ENCODE measurements at regions not wholly inside any gene's neighbourhood (a gene's known extent, or its start where the extent isn't known, plus 50 kb on each side); places are given as distances from the start of the nearest gene placed in this dataset.

DNA sequence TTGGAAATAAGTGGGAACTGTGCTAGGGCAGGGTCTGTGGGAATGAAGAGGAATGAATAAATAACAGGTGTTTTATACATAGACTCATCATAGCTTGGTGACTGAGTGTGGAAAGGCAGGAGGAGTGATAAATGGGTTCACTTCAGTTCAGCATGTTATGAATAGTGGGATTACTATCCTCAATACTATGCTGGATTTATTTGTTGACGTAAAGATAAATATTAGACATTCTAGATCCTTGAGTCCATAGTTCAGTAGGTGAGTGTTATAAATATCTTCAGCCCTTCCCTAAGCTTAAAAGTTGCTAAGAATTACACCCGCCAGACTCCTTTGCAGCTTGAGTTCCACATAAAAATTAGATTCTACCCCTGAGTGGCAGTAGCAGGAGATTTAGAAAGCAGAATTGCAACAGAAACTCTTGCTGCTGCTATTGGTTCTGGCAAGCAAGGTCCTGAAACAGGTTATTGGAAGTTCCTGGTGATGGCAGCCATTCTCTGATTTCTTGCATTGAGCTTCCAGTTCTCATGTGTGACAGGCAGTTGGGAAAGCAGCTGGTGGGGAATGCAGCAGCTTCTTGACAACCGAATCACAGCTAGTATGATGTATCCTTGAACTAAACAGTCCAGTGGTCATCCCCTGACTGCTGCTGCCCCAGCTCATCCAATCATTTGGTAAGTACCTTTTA lies 1558.9 kb downstream of the FAM181B start:
- Histone ChIP-seq H4K8ac (ENCODE audit: low read depth in 2 of 2, low read length in 2 of 2) (no peak overlapping the region), H3K36me3 (ENCODE audit: control insufficient read depth, insufficient read depth, low read length) (no peaks in the 10 kb centered on the region), H3K9me1 (ENCODE audit: insufficient read depth, low read length) (no peaks in the 10 kb centered on the region), H3K23ac (ENCODE audit: low read depth, low read length) (no peak overlapping the region), H2BK20ac (ENCODE audit: low read depth, low read length) (no peak overlapping the region), H4K91ac (ENCODE audit: insufficient read depth, low read depth, low read length) (no peak overlapping the region), H3K14ac (replicated peaks; ENCODE audit: low read depth, low read length) (no peak overlapping the region), H3K27me3 (ENCODE audit: control insufficient read depth, insufficient read depth, low read length) (no peaks in the 10 kb centered on the region), H2BK15ac (ENCODE audit: low read depth, low read length) (no peak overlapping the region), H4K5ac (ENCODE audit: low read depth, low read length) (no peak overlapping the region), H2BK5ac (ENCODE audit: low read depth, low read length, poor library complexity, severe bottlenecking) (no peak overlapping the region), H3K9ac (ENCODE audit: low read depth, low read length) (no peak overlapping the region), H3K4me2 (ENCODE audit: low read depth, low read length) (no peak overlapping the region), H2AK5ac (ENCODE audit: low read depth, low read length) (no peak overlapping the region), H2AK9ac (replicated peaks; ENCODE audit: low read depth, low read length, poor library complexity) (no peak overlapping the region), H3K9me3 (ENCODE audit: control insufficient read depth, insufficient read depth, low read length) (no peaks in the 10 kb centered on the region), H3K56ac (ENCODE audit: extremely low read depth, insufficient read depth, low read length) (no peak overlapping the region), H3K4me3 (ENCODE audit: insufficient read depth, low read depth, low read length) (no peak overlapping the region), H3K27ac (ENCODE audit: insufficient read depth, low read length) (no peak overlapping the region), H3K4ac (ENCODE audit: low read depth, low read length) (no peak overlapping the region), H4K20me1 (ENCODE audit: insufficient read depth, low read length) (no peaks in the 10 kb centered on the region), H2BK120ac (ENCODE audit: low read depth, low read length) (no peak overlapping the region), H2AFZ (replicated peaks; ENCODE audit: low read length, poor library complexity) (no peak overlapping the region), H3K79me1 (ENCODE audit: low read depth in 1 of 2, low read length in 2 of 2) (no peaks in the 10 kb centered on the region), H3K18ac (ENCODE audit: low read depth, low read length) (no peak overlapping the region), H3K4me1 (ENCODE audit: control insufficient read depth, insufficient read depth, low read length) (no peaks in the 10 kb centered on the region)
- ChIA-PET CTCF (no interaction called here), POLR2A (ENCODE audit: unreplicated experiment) (no interaction called here)
- DNase-seq (no peak), ATAC-seq (ENCODE audit: low read depth) (no peak)
- dilution Hi-C loops (cut with HindIII; ENCODE audit: low sequenced_read_pairs, unreplicated experiment) (no loop called here), intact Hi-C loops (cut with micrococcal nuclease) (no loop called here), in situ Hi-C loops (cut with MboI; ENCODE audit: low sequenced_read_pairs) (no loop called here)
- no peak for TF ChIP-seq FOS (IDR thresholded peaks at IDR 0.05; ENCODE audit: low read depth, low read length)
- TF ChIP-seq, protein P1, sequence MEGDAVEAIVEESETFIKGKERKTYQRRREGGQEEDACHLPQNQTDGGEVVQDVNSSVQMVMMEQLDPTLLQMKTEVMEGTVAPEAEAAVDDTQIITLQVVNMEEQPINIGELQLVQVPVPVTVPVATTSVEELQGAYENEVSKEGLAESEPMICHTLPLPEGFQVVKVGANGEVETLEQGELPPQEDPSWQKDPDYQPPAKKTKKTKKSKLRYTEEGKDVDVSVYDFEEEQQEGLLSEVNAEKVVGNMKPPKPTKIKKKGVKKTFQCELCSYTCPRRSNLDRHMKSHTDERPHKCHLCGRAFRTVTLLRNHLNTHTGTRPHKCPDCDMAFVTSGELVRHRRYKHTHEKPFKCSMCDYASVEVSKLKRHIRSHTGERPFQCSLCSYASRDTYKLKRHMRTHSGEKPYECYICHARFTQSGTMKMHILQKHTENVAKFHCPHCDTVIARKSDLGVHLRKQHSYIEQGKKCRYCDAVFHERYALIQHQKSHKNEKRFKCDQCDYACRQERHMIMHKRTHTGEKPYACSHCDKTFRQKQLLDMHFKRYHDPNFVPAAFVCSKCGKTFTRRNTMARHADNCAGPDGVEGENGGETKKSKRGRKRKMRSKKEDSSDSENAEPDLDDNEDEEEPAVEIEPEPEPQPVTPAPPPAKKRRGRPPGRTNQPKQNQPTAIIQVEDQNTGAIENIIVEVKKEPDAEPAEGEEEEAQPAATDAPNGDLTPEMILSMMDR (conservative IDR thresholded peaks at IDR 0.05; ENCODE audit: low read depth, low read length): no peak
- no peak for TF ChIP-seq SMC3 (IDR thresholded peaks at IDR 0.05; ENCODE audit: low read depth, low read length)
- no peak for TF ChIP-seq MAZ (IDR thresholded peaks at IDR 0.05; ENCODE audit: borderline replicate concordance, low read depth, low read length)
- TF ChIP-seq BHLHE40 (IDR thresholded peaks at IDR 0.05; ENCODE audit: low read depth, low read length): no peak
- no peak for TF ChIP-seq CEBPB (IDR thresholded peaks at IDR 0.05; ENCODE audit: low read depth, low read length)
- no peak for TF ChIP-seq POLR2A (IDR thresholded peaks at IDR 0.05; ENCODE audit: low read depth, low read length)
- no peak for TF ChIP-seq MAFK (IDR thresholded peaks at IDR 0.05; ENCODE audit: low read depth, low read length)
- TF ChIP-seq RAD21 (IDR thresholded peaks at IDR 0.05; ENCODE audit: low read length): no peak
- TF ChIP-seq MXI1 (IDR thresholded peaks at IDR 0.05; ENCODE audit: borderline replicate concordance, low read depth, low read length): no peak
- TF ChIP-seq RFX5 (IDR thresholded peaks at IDR 0.05; ENCODE audit: low read depth, low read length): no peak
- TF ChIP-seq CHD1 (IDR thresholded peaks at IDR 0.05; ENCODE audit: low read depth, low read length): no peak
- TF ChIP-seq, protein P2, sequence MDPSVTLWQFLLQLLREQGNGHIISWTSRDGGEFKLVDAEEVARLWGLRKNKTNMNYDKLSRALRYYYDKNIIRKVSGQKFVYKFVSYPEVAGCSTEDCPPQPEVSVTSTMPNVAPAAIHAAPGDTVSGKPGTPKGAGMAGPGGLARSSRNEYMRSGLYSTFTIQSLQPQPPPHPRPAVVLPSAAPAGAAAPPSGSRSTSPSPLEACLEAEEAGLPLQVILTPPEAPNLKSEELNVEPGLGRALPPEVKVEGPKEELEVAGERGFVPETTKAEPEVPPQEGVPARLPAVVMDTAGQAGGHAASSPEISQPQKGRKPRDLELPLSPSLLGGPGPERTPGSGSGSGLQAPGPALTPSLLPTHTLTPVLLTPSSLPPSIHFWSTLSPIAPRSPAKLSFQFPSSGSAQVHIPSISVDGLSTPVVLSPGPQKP (IDR thresholded peaks at IDR 0.05; ENCODE audit: borderline replicate concordance, low read depth, low read length): no peak
- TF ChIP-seq RCOR1 (IDR thresholded peaks at IDR 0.05; ENCODE audit: insufficient replicate concordance, low read length): no peak
- TF ChIP-seq, protein P3, sequence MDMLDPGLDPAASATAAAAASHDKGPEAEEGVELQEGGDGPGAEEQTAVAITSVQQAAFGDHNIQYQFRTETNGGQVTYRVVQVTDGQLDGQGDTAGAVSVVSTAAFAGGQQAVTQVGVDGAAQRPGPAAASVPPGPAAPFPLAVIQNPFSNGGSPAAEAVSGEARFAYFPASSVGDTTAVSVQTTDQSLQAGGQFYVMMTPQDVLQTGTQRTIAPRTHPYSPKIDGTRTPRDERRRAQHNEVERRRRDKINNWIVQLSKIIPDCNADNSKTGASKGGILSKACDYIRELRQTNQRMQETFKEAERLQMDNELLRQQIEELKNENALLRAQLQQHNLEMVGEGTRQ (IDR thresholded peaks at IDR 0.05; ENCODE audit: low read depth, low read length): no peak
- TF ChIP-seq NFE2L2 (IDR thresholded peaks at IDR 0.05; ENCODE audit: low read depth, low read length): no peak
- BruUV-seq (replicated peaks): no TSS peak
- no CpG with 5 or more reads among the region's 3 CpGs for WGBS, 2 experiments (ENCODE audit: extremely low coverage in 2 of 2, insufficient read length in 1 of 2)
